ENCODE measurements at regions not wholly inside any gene's neighbourhood (a gene's known extent, or its start where the extent isn't known, plus 50 kb on each side); places are given as distances from the start of the nearest gene placed in this dataset.
"Not testable (repeated sequence)": the region's sequence is repeated elsewhere in the genome, so short reads cannot be mapped to it uniquely, and the experiment has no call there.

DNA sequence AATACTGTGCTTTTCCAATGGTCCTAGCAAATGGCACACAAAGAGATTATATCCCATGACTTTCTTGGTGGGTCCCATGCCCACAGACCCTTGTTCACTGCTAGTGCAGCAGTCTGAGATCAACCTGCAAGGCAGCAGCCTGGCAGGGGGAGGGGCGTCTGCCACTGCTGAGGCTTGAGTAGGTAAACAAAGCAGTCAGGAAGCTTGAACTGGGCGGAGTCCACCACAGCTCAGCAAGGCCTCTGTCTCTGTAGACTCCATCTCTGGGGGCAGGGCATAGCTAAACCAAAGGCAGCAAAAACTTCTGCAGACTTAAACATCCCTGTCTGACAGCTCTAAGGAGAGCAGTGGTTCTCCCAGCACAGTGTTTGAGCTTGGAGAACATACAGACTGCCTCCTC, 82.9 kb downstream of the ZNF737 start:
- DNase-seq = no peak

DNA sequence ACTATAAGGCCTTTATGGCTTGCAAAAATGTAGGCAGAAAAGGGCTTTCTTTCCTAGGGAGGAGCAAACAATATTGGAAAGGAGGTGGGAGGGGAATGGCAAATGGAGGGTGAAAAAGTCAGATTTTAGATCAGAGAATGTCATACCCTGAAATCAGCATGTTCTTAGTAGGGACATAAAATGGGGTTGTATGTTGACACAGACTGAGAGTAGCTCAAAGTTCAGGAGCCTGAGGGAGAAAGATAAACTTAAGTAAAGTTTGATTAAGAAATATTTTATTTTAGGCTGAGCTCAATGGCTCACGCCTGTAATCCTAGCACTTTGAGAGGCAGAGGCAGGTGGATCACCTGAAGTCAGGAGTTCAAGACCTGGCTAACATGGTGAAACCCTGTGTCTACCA, 83.8 kb downstream of the ZNF737 start:
- no peak for DNase-seq

DNA sequence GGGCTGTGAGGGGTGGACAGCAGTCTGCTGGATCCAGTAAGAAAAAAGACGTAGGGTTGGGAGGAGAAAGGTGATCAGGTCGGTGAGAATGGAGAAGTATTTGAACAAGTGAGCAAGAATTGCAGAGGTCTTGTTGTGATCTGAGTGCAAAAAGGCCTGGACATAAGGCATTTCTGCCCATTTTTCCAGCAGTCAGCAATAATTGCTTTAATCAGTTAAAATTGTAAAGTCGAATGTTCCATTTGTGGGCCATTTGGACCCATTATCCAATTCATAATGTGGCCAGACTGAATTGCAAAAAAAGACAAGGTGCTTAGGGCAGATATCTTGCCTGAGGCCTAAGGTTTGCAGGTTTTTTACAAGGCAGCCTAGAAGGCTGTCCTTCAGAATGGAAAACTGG, 86.1 kb downstream of the ZNF737 start:
- no peak for DNase-seq

DNA sequence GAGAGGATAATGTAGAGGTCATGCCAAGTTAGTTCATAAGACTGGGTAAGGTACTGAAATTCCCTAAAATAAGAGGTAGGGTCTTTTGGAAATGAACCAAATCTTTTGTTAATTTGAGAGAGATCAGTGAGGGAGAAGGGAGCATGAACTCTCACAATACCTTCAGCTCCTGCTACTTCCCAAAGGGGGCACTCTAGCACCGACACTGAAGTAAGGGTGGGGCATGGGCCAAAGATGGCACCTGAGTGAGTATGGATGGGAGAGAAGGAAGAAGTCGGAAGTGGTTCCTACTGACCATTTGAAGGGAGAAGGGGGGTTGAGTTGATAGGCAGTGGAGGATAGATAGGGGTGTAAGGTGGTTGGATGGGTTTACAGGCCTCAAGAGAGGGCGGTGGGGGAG, 86.6 kb downstream of the ZNF737 start:
- DNase-seq = no peak

DNA sequence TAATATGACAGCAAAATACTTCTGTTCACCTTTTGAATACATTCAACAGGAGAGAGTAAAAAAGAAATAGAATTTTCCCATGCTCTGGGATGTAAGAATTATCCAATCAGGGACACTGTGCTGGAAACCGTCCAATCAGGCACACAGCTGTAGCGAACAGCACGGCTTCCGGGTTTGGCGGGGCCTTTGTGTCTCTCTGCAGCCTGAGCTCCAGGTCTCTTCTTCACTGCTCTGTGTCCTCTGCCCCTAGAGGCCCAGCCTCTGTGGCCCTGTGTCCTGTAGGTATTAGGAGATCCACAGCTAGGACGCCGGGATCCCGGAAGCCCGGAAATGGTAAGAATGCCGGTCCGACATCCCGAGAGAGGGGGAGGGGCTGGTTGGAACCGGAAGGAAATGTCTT, 92.7 kb downstream of the ZNF737 start:
- DNase-seq = no peak

GRCh38 chr19:20471431-20471830, 94.2 kb downstream of the ZNF737 start:
- no peak for DNase-seq

GRCh38 chr19:20470345-20471135, 95.0 kb downstream of the ZNF737 start:
- DNase-seq = no peak

- DNase-seq = not testable (repeated sequence)
These were observed 99.0 kb downstream of the ZNF737 start for GRCh38 chr19:20466638-20466990.

- DNase-seq = not testable (repeated sequence)
These were observed 99.5 kb downstream of the ZNF737 start for GRCh38 chr19:20465922-20466637.

DNA sequence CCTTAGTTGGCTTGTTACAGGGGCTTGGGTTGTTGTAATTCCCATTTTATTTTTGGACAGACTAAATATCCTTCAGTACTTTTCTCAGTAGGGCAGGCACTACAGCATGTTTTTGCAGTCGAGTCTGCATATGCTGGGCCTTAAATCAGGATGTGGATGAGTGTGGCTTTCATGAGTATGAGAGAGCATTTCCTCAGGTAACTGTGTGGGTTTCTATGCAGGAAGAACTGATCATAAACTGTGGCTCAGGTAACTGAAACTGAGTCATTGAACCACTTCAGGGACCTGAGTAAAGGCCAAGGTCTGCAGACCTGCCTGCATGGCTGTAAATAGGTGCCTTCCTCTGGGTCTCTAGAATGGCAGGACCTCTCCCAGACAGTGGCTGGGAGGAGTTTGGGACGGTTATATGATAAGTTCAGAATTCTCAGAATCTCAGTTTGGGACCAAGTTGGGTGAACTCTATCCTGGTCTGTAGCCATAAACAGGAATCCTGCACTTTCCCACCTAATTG, 112.1 kb downstream of the ZNF737 start:
- no peak for DNase-seq

GRCh38 chr19:20444202-20444885, 121.2 kb downstream of the ZNF737 start:
- no peak for DNase-seq

DNA sequence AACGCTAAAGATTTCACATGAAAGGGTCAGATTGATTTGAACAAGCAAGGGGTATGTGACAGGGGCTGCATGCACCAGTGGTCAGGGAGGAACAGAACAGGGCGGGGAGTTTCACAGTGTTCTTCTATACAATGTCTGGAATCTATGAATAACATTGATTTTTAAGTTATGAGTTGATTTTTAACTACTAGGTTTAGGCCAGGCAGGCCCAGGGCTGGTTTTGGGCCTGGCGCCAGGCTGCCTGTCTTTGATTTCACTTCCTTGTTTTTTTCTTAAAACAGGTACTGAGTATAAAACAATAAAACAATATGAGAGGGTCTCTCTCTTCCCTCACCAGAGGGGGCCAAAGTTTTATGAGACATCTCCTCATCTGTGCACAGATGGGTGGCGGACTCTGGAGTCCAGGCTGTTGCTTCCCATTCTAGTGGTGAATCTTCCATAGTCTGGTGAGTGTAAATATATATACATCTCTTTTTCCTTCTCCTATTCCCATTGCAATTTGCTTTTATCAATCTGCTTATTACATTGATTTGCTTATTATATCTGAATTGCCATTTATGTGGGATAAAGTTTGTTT, 133.2 kb downstream of the ZNF737 start:
- DNase-seq = not testable (repeated sequence)

GRCh38 chr19:20431826-20432225, 133.8 kb downstream of the ZNF737 start:
- DNase-seq = no peak

DNA sequence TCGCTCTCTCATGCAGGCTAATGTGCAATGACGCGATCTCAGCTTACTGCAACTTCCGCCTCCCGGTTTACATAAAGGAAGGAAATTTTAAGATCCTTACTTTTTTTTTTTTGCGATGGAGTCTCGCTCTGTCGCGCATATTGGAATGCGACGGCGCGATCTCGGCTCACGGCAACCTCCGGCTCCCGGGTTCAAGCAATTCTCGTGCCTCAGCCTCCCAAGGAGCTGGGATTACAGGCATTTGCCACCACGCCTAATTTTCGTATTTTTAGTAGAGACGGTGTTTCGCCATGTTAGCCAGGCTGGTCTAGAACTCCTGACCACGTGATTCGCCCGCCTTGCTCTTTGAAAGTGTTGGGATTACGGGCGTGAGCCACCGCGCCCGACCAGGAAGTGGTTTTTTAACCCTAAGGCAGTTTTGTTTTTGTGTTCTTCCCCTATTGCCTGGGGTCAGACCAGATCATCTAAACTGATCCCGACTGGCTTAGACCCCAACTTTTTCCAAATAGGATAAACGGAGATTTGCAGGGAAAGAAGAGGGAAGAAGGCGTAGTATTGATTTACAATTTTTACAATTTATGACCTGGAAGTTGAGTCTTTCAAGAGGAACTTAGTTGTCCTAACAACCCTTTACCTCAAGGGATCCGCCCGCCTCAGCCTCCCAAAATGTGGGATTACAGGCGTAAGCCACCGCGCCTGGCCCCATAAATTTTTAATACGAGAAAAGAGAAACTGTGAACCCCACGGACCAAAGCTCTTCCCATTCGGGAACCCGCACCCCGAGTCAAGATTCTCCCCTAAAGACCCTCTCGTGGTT, 142.0 kb downstream of the ZNF737 start:
- peak; percentile 50 to 56 for DNase-seq

DNA sequence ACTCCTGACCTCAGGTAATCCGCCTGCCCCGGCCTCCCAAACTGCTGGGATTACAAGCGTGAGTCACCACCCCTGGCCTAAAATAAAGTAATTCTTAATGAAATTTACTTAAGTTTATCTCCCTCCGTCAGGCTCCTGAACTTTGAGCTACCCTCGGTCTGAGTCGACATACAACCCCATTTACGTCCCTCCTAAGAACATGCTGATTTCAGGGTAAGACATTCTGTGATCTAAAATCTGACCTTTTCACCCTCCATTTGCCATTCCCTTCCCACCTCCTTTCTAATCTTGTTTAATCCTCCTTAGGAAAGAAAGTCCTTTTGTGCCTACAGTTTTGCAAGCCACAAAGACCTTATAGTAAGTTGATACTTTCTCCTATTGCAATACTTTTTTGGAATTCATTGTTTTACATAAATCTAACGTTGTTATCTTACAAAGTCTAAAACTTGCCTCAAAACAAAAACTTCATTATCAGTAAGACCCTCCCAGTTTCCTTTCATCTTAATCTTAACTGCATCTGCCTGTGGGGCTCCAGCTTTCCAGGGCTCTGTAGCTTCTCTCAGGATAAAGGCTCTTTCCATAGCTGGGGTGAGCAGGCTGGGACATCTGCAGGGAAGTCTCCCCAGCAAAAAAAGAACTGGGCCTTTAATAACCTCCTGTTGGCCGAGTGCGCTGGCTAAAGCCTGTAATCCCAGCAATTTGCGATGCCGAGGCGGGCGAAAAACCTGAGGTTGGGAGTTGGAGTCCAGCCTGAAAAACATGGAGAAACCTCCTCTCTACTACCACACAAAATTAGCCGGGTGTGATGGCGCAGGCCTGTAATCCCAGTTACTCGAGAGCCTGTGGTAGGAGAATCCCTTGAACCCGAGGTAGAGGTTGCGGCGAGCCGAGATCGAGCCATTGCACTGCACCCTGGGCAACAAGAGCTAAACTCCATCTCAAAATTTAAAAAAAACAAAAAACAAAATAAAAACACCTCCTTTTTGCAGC, 143.1 kb downstream of the ZNF737 start:
- DNase-seq = no peak

DNA sequence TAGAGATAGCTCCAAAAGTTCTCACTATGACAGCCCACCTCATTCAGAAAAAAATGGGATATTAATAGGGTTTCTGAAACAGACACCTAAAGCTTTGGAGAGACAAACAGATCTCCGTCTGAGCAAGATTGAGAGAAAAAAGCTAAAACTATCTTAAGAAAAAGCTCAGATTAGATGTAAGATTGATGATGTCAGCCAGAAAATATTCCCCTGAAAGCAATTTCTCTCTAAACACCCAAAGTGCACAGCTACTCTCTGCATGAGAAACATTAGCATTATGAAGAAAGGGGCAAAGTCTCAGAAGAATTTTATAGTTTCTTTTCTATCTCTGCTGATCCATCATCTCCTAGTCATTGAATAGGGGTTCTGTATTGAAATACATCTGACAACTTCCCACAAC, 148.9 kb downstream of the ZNF737 start:
- no peak for DNase-seq

DNA sequence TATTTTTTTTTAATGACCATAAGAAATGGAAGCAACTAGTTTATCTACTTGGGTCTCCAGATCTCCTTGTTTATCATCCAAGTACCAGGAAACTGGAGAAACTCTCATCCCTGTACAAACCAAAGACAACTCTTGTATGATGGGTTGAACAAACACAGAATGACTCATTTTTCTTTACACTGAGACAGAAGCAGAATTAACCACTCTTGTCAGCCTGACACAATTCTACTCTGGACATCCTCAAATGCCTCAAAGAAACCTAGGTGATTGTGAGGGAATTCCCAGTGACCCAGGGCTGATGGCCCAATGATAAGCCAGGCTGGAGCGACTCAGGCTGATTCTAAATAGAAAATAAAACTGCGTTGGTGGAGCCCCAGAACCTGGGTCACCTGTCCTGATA, 151.5 kb downstream of the ZNF737 start:
- no peak for DNase-seq

DNA sequence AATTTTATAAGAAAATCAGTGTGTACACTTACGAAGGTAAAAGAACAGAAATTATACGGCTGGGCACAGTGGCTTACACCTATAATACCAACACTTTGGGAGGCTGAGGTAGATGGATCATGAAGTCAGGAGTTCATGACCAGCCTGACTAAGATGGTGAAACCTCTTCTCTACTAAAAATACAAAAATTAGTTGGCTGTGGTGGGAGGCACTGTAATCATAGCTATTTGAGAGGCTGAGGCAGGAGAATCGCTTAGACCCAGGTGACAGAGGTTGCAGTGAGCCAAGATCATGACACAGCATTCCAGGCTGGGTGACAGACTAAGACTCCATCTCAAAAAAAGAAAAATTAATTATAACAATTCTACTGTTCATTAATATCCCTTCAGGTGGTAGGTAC, 151.9 kb downstream of the ZNF737 start:
- DNase-seq = no peak

DNA sequence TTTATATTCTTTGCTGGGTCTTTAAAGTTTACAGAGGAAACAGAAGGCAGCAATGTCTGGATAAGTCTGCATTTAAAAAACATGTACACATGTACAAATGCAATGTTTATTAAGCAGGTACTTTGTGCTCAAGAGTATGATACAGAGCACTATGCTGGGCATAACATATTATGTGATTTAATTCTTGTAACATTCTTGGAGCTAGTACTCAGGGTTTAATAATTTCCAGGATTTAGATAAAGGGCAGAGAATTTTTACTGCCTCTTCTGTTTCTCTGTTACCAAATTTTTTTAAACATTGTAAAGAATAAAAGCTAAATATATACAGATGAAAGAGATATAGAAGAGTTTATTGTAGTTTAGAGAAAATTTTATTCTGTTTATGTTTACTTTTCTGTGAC, 152.7 kb downstream of the ZNF737 start:
- no peak for DNase-seq

DNA sequence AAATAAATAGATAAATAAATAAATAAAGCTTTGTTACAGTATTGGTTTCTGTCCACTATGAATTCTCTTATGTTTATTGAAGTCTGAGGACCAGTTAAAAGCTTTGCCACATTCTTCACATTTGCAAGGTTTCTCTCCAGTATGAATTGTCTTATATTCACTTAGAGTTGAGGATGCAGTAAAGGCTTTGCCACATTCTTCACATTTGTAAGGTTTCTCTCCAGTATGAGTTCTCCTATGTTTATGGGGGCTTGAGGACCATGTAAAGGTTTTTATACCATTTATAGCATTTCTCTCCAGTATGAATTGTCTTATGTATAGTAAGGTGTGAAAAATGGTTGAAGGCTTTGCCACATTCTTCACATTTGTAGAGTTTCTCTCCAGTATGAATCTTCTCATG, 168.3 kb downstream of the ZNF737 start:
- no peak for DNase-seq

- DNase-seq = no peak
These were observed 176.8 kb downstream of the ZNF737 start for GRCh38 chr19:20388706-20389225.
